A549 (cell line): ENCODE measurements at regions not wholly inside any gene's neighbourhood (a gene's known extent, or its start where the extent isn't known, plus 50 kb on each side); places are given as distances from the start of the nearest gene placed in this dataset.

Experiments
- ATAC-seq, 2 experiments: fragments of 200-7000 bp in 1 of 2; fragments of >200 bp in 1 of 2; cut with Nextera tagmentation in 1 of 2; cut with Tn5 transposase in 1 of 2; 3 replicates each; pipeline versions ENCODE4 v1.8.0 to v1.9.1; 2018 to 2020; ENCODE audit warnings: mild to moderate bottlenecking in 1 of 2, moderate library complexity in 1 of 2
- CTCF ChIA-PET: fragments of 300-600 bp; sonication (Branson Sonifier 250); formaldehyde crosslinking; extraction: SDS; loops from one replicate; lab custom pipeline; 2021; ENCODE audit warnings: antibody characterized with exemption, inconsistent platforms; lab: Yijun Ruan, JAX
- POLR2A ChIA-PET: fragments of 350-600 bp; formaldehyde crosslinking; extraction: SDS; loops from one replicate; lab custom pipeline; 2021; ENCODE audit warnings: antibody characterized with exemption, inconsistent platforms; lab: Yijun Ruan, JAX
- DNase-seq, 2 experiments: peaks; one replicate each; pipeline versions ENCODE4 v3.0.0 to v3.0.0-alpha.2; 2011 to 2016; ENCODE audit warnings: low read depth in 1 of 2, low spot score in 1 of 2
- FAIRE-seq: peaks from 2 replicates; lab custom pipeline; 2011; peaks lifted over from hg19 to GRCh38; lab: Jason Lieb, UNC
- H3K27ac ChIP-seq, 2 experiments: fragments of >200 bp; sonication (Bioruptor Twin); formaldehyde crosslinking; 3 replicates each; pipeline ENCODE4 v1.5.1; 2016 to 2017
- H3K4me1 ChIP-seq: fragments of >200 bp; sonication (Bioruptor Twin); formaldehyde crosslinking; 3 replicates; pipeline ENCODE4 v1.6.1; 2016
- H3K4me2 ChIP-seq: fragments of >200 bp; sonication (Bioruptor Twin); formaldehyde crosslinking; 3 replicates; pipeline ENCODE4 v1.6.1; 2016
- H3K4me3 ChIP-seq: fragments of >200 bp; sonication (Bioruptor Twin); formaldehyde crosslinking; 3 replicates; pipeline ENCODE4 v1.5.1; 2016
- H3K9me3 ChIP-seq: fragments of >200 bp; sonication (Bioruptor Twin); formaldehyde crosslinking; 3 replicates; pipeline ENCODE4 v1.6.1; 2016
- ATOH8 ChIP-seq: fragments of 250-450 bp; sonication (Bioruptor Pico); IDR thresholded peaks from 2 replicates; pipeline ENCODE4 v1.5.0; 2020; ENCODE audit warnings: low read depth, mild to moderate bottlenecking, moderate library complexity
- CTCF ChIP-seq: fragments of >200 bp; sonication (Bioruptor Twin); formaldehyde crosslinking; IDR thresholded peaks from 3 replicates; pipeline ENCODE4 v1.5.1; 2016
- EHMT2 ChIP-seq: fragments of 200-600 bp; sonication (generic); IDR thresholded peaks from 2 replicates; pipeline ENCODE4 v1.6.1; 2016; ENCODE audit warnings: antibody characterized with exemption, low read depth, mild to moderate bottlenecking, moderate library complexity
- EP300 ChIP-seq, 2 experiments: fragments of >200 bp; sonication (Bioruptor Twin); formaldehyde crosslinking; IDR thresholded peaks; 2 replicates in 1 of 2; 3 replicates in 1 of 2; pipeline ENCODE4 v1.6.1; 2016 to 2017
- ESRRA ChIP-seq: fragments of 150-350 bp; IDR thresholded peaks from 2 replicates; pipeline ENCODE4 v1.6.1; 2014; ENCODE audit warnings: mild to moderate bottlenecking, low read length, borderline replicate concordance
- FOSB ChIP-seq: fragments of 250-450 bp; sonication (Bioruptor Pico); IDR thresholded peaks from 2 replicates; pipeline ENCODE4 v1.5.0; 2020; ENCODE audit warnings: mild to moderate bottlenecking, moderate library complexity
- FOXS1 ChIP-seq: fragments of 250-450 bp; sonication (Bioruptor Pico); IDR thresholded peaks from 2 replicates; pipeline ENCODE4 v1.5.0; 2020; ENCODE audit warnings: mild to moderate bottlenecking, moderate library complexity
- HMGXB4 ChIP-seq: fragments of 250-450 bp; sonication (Bioruptor Pico); IDR thresholded peaks from 2 replicates; pipeline ENCODE4 v1.5.0; 2021; ENCODE audit warnings: mild to moderate bottlenecking, moderate library complexity, borderline replicate concordance
- HOXA7 ChIP-seq: fragments of 250-450 bp; sonication (Bioruptor Pico); IDR thresholded peaks from 2 replicates; pipeline ENCODE4 v1.5.0; 2020; ENCODE audit warnings: mild to moderate bottlenecking, moderate library complexity
- HOXB13 ChIP-seq: fragments of 250-450 bp; sonication (Bioruptor Pico); IDR thresholded peaks from 2 replicates; pipeline ENCODE4 v1.5.0; 2020; ENCODE audit warnings: low read depth, mild to moderate bottlenecking, moderate library complexity
- HOXB5 ChIP-seq: fragments of 250-450 bp; sonication (Bioruptor Pico); IDR thresholded peaks from 2 replicates; pipeline ENCODE4 v1.5.0; 2020; ENCODE audit warnings: mild to moderate bottlenecking, moderate library complexity
- JUN ChIP-seq, 2 experiments: fragments of >200 bp; sonication (Bioruptor Twin); formaldehyde crosslinking; IDR thresholded peaks; 2 replicates in 1 of 2; 3 replicates in 1 of 2; pipeline ENCODE4 v1.6.1; 2016 to 2017
- JUNB ChIP-seq: fragments of >200 bp; sonication (Bioruptor Twin); formaldehyde crosslinking; IDR thresholded peaks from 2 replicates; pipeline ENCODE4 v1.6.1; 2016
- MAFK ChIP-seq: fragments of 450-650 bp; IDR thresholded peaks from 2 replicates; pipeline ENCODE4 v1.6.1; 2014; ENCODE audit not compliant: partially characterized antibody
- MAZ ChIP-seq: fragments of 150-350 bp; IDR thresholded peaks from 2 replicates; pipeline ENCODE4 v1.6.1; 2014; ENCODE audit warnings: antibody characterized with exemption, low read depth, low read length, borderline replicate concordance
- MYC ChIP-seq: IDR thresholded peaks from 2 replicates; pipeline ENCODE4 v1.6.1; 2012; ENCODE audit warnings: mild to moderate bottlenecking, inconsistent platforms, low read length, improper control_type of control experiment, borderline replicate concordance
- NPAS2 ChIP-seq: fragments of 250-450 bp; sonication (Bioruptor Pico); IDR thresholded peaks from 2 replicates; pipeline ENCODE4 v1.8.0; 2022; ENCODE audit warnings: mild to moderate bottlenecking, moderate library complexity, borderline replicate concordance
- NR3C1 ChIP-seq: fragments of >200 bp; sonication (Bioruptor Twin); formaldehyde crosslinking; IDR thresholded peaks from 3 replicates; pipeline ENCODE4 v1.6.1; 2017
- RCOR1 ChIP-seq: fragments of 150-350 bp; IDR thresholded peaks from 2 replicates; pipeline ENCODE4 v1.6.1; 2014; ENCODE audit warnings: antibody characterized with exemption, low read length, low read depth
- SREBF2 ChIP-seq: fragments of 450-650 bp; IDR thresholded peaks from 2 replicates; pipeline ENCODE4 v1.6.1; 2014; ENCODE audit warnings: mild to moderate bottlenecking, moderate library complexity
- TP53 ChIP-seq: fragments of 250-450 bp; sonication (Bioruptor Pico); IDR thresholded peaks from 2 replicates; pipeline ENCODE4 v1.5.0; 2021; ENCODE audit warnings: mild to moderate bottlenecking, moderate library complexity
- USF2 ChIP-seq: fragments of 450-650 bp; IDR thresholded peaks from 2 replicates; pipeline ENCODE4 v1.6.1; 2014; ENCODE audit warnings: antibody characterized with exemption
- ZFP36 ChIP-seq: fragments of 450-650 bp; IDR thresholded peaks from 2 replicates; pipeline ENCODE4 v1.6.1; 2014; ENCODE audit warnings: borderline replicate concordance; ENCODE audit not compliant: partially characterized antibody
- ZSCAN20 ChIP-seq: fragments of 250-450 bp; sonication (Bioruptor Pico); IDR thresholded peaks from 2 replicates; pipeline ENCODE4 v1.8.0; 2022; ENCODE audit warnings: mild to moderate bottlenecking, moderate library complexity
- WGBS: methylation state at CpG from one replicate; pipeline ENCODE4 v1.1.6; 2017; ENCODE audit errors: missing lambda C conversion rate; 5-methylcytosine and 5-hydroxymethylcytosine counted together
- TF ChIP-seq, protein P1 (sequence below): fragments of 200-600 bp; sonication (generic); IDR thresholded peaks from 2 replicates; pipeline ENCODE4 v1.6.1; 2016; ENCODE audit warnings: antibody characterized with exemption, mild to moderate bottlenecking, moderate library complexity
- TF ChIP-seq, protein P2 (sequence below): IDR thresholded peaks from 2 replicates; pipeline ENCODE4 v1.6.1; 2012; ENCODE audit warnings: low read depth, borderline replicate concordance
- TF ChIP-seq, protein P3 (sequence below): fragments of 150-350 bp; IDR thresholded peaks from 2 replicates; pipeline ENCODE4 v1.6.1; 2014; ENCODE audit warnings: low read depth, mild to moderate bottlenecking, low read length

- Histone ChIP-seq H3K27ac (peak overlapping the region; percentile 47 to 66; a peak in 4 of 6 replicates), H3K4me1 (peaks cover 34% of the 10 kb centered on the region), H3K4me3 (no peak overlapping the region), H3K4me2 (no peak overlapping the region), H3K9me3 (no peaks in the 10 kb centered on the region)
- 71% methylated on average over 4 of the region's 4 CpGs for WGBS
- CTCF ChIA-PET = interaction anchor here (0.7 to 9.7 kb wide), 6 partner anchors 15 to 633 kb away, joined by 4 to 153 read pairs (median 60); no protein-coding TSS in a partner anchor
- FAIRE-seq (no peak), ATAC-seq (no peak), DNase-seq (no peak)
- POLR2A ChIA-PET = interaction anchor here (0.5 to 0.7 kb wide), 3 partner anchors 88 to 480 kb away, joined by 3 to 4 read pairs (median 4); no protein-coding TSS in a partner anchor
- no peak for TF ChIP-seq USF2
- TF ChIP-seq CTCF = no peak
- TF ChIP-seq HOXB13 (CRISPR knock-in tag) = no peak
- no peak for TF ChIP-seq RCOR1
- no peak for TF ChIP-seq FOXS1 (CRISPR knock-in tag)
- TF ChIP-seq, protein P1, sequence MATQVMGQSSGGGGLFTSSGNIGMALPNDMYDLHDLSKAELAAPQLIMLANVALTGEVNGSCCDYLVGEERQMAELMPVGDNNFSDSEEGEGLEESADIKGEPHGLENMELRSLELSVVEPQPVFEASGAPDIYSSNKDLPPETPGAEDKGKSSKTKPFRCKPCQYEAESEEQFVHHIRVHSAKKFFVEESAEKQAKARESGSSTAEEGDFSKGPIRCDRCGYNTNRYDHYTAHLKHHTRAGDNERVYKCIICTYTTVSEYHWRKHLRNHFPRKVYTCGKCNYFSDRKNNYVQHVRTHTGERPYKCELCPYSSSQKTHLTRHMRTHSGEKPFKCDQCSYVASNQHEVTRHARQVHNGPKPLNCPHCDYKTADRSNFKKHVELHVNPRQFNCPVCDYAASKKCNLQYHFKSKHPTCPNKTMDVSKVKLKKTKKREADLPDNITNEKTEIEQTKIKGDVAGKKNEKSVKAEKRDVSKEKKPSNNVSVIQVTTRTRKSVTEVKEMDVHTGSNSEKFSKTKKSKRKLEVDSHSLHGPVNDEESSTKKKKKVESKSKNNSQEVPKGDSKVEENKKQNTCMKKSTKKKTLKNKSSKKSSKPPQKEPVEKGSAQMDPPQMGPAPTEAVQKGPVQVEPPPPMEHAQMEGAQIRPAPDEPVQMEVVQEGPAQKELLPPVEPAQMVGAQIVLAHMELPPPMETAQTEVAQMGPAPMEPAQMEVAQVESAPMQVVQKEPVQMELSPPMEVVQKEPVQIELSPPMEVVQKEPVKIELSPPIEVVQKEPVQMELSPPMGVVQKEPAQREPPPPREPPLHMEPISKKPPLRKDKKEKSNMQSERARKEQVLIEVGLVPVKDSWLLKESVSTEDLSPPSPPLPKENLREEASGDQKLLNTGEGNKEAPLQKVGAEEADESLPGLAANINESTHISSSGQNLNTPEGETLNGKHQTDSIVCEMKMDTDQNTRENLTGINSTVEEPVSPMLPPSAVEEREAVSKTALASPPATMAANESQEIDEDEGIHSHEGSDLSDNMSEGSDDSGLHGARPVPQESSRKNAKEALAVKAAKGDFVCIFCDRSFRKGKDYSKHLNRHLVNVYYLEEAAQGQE = no peak
- TF ChIP-seq EHMT2 = no peak
- no peak for TF ChIP-seq EP300 (IDR thresholded peaks at IDR 0.05)
- TF ChIP-seq MYC = no peak
- TF ChIP-seq HMGXB4 (CRISPR knock-in tag) = no peak
- no peak for TF ChIP-seq JUNB
- TF ChIP-seq FOSB (CRISPR knock-in tag) = no peak
- TF ChIP-seq, protein P2, sequence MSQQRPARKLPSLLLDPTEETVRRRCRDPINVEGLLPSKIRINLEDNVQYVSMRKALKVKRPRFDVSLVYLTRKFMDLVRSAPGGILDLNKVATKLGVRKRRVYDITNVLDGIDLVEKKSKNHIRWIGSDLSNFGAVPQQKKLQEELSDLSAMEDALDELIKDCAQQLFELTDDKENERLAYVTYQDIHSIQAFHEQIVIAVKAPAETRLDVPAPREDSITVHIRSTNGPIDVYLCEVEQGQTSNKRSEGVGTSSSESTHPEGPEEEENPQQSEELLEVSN = no peak
- TF ChIP-seq SREBF2 = no peak
- TF ChIP-seq MAZ = no peak
- TF ChIP-seq MAFK = no peak
Observed at GRCh38 chr10:63718006-63718405, 196.8 kb downstream of the REEP3 start.

DNA sequence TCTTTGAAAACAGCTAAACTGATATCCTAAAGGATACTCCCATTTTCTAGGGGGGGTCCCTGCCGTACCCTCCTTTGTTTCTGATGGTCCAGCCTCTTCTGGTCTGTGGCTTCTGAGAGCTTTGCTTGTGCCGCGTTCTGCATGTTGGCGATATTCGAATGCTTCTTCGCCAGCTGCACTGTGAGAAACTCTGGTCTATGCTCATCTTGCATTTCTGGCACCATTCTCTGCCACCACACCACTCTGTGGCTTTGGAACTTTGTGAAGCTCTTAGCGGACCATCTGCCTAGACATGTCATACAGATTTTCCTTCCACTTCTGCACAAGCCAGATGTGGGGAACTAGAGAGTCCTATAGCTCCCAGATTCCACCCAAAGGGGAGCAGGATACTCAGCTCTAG, 197.2 kb downstream of the REEP3 start:
- DNase-seq = no peak
- 92% methylated on average over 7 of the region's 7 CpGs for WGBS
- H3K4me3 ChIP-seq = no peak overlapping the region
- H3K4me2 ChIP-seq = no peak overlapping the region
- peak overlapping the region; percentile 47 to 66; a peak in 4 of 6 replicates for H3K27ac ChIP-seq
- H3K9me3 ChIP-seq = no peaks in the 10 kb centered on the region
- no peak for FAIRE-seq
- POLR2A ChIA-PET = interaction anchor here (0.5 kb wide), 1 partner anchor 481 kb away, joined by 4 read pairs; no protein-coding TSS in a partner anchor
- H3K4me1 ChIP-seq = peaks cover 30% of the 10 kb centered on the region
- no peak for ATAC-seq
- CTCF ChIA-PET = interaction anchor here (0.7 to 9.7 kb wide), 11 partner anchors 15 to 633 kb away, joined by 3 to 153 read pairs (median 20); no protein-coding TSS in a partner anchor
- TF ChIP-seq ESRRA (no peak), HOXA7 (CRISPR knock-in tag) (no peak), NPAS2 (CRISPR knock-in tag) (no peak), HOXB5 (CRISPR knock-in tag) (no peak), TP53 (CRISPR knock-in tag) (no peak), ZFP36 (no peak), ZSCAN20 (CRISPR knock-in tag) (no peak), NR3C1 (no peak), ATOH8 (CRISPR knock-in tag) (no peak), JUN (IDR thresholded peaks at IDR 0.05) (no peak), SREBF2 (no peak)
- TF ChIP-seq, protein P3, sequence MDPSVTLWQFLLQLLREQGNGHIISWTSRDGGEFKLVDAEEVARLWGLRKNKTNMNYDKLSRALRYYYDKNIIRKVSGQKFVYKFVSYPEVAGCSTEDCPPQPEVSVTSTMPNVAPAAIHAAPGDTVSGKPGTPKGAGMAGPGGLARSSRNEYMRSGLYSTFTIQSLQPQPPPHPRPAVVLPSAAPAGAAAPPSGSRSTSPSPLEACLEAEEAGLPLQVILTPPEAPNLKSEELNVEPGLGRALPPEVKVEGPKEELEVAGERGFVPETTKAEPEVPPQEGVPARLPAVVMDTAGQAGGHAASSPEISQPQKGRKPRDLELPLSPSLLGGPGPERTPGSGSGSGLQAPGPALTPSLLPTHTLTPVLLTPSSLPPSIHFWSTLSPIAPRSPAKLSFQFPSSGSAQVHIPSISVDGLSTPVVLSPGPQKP = no peak
